Activated CD4-positive, alpha-beta memory T cell treated with anti-CD3 and anti-CD28 coated beads for 36 hours (primary cell): ENCODE measurements at regions not wholly inside any gene's neighbourhood (a gene's known extent, or its start where the extent isn't known, plus 50 kb on each side); places are given as distances from the start of the nearest gene placed in this dataset.
A peak's percentile ranks its signal among the peaks of the same experiment; 100 is the strongest.

Source experiments
- CTCF ChIA-PET: fragments of 350-600 bp; sonication (Branson Sonifier 250); formaldehyde crosslinking; loops from one replicate; lab custom pipeline; 2021; ENCODE audit warnings: antibody characterized with exemption, inconsistent platforms; lab: Charles Lee
- POLR2A ChIA-PET: fragments of 350-600 bp; sonication (Branson Sonifier 250); formaldehyde crosslinking; loops from one replicate; lab custom pipeline; 2021; ENCODE audit warnings: antibody characterized with exemption; lab: Charles Lee
- DNase-seq: peaks from one replicate; pipeline ENCODE4 v3.0.0-alpha.2; 2020
- H3K27ac Mint-ChIP-seq: one replicate; pipeline ENCODE4 v1.8.0; 2021; ENCODE audit warnings: mixed read lengths
- H3K27me3 Mint-ChIP-seq: one replicate; pipeline ENCODE4 v1.8.0; 2021; ENCODE audit warnings: mixed read lengths
- H3K36me3 Mint-ChIP-seq: one replicate; pipeline ENCODE4 v1.8.0; 2021; ENCODE audit warnings: mixed read lengths
- H3K4me1 Mint-ChIP-seq: one replicate; pipeline ENCODE4 v1.8.0; 2021; ENCODE audit warnings: low read depth, mixed read lengths
- H3K4me3 Mint-ChIP-seq: one replicate; pipeline ENCODE4 v1.8.0; 2021; ENCODE audit warnings: mild to moderate bottlenecking, mixed read lengths
- H3K9me3 Mint-ChIP-seq: one replicate; pipeline ENCODE4 v1.8.0; 2021; ENCODE audit warnings: mixed read lengths
- intact Hi-C: fragments of 100-400 bp; cut with micrococcal nuclease; formaldehyde crosslinking; loops from one replicate; pipeline ENCODE4 v1.15.1; 2023

- H3K4me1 Mint-ChIP-seq: no peaks in the 10 kb centered on the region
- ChIA-PET POLR2A (interaction anchor here (1.0 kb wide), 1 partner anchor 328 kb away, joined by 3 read pairs; no protein-coding TSS in a partner anchor), CTCF (interaction anchor here (0.6 to 2.1 kb wide), 10 partner anchors 10 to 328 kb away, joined by 3 to 17 read pairs (median 4); no protein-coding TSS in a partner anchor)
- DNase-seq: no peak
- H3K27ac Mint-ChIP-seq: no peak overlapping the region
- H3K9me3 Mint-ChIP-seq: peaks cover 2% of the 10 kb centered on the region
- H3K4me3 Mint-ChIP-seq: no peak overlapping the region
- H3K27me3 Mint-ChIP-seq: no peaks in the 10 kb centered on the region
- H3K36me3 Mint-ChIP-seq: no peaks in the 10 kb centered on the region
- intact Hi-C loops: loop anchor here (1.0 to 5.0 kb wide), 2 partner anchors 287 to 662 kb away; no protein-coding TSS in a partner anchor
These were observed 142.3 kb upstream of the ANKH start for GRCh38 chr5:15013654-15014463.

GRCh38 chr5:15012061-15012460 is 140.5 kb upstream of the ANKH start:
- CTCF ChIA-PET: interaction anchor here (0.9 to 1.0 kb wide), 2 partner anchors 8 to 55 kb away, joined by 3 read pairs; no protein-coding TSS in a partner anchor
- no peak for DNase-seq
- H3K4me3 Mint-ChIP-seq: no peak overlapping the region
- POLR2A ChIA-PET: no interaction called here
- intact Hi-C loops: loop anchor here (5.0 kb wide), 1 partner anchor 660 kb away; no protein-coding TSS in a partner anchor
- no peaks in the 10 kb centered on the region for H3K27me3 Mint-ChIP-seq
- peaks cover 2% of the 10 kb centered on the region for H3K9me3 Mint-ChIP-seq
- H3K36me3 Mint-ChIP-seq: no peaks in the 10 kb centered on the region
- H3K27ac Mint-ChIP-seq: no peak overlapping the region
- H3K4me1 Mint-ChIP-seq: no peaks in the 10 kb centered on the region

- ChIA-PET POLR2A (no interaction called here), CTCF (interaction anchor here (2.3 kb wide), 1 partner anchor 284 kb away, joined by 10 read pairs; no protein-coding TSS in a partner anchor)
- DNase-seq: no peak
- no peak overlapping the region for H3K27ac Mint-ChIP-seq
- no peaks in the 10 kb centered on the region for H3K9me3 Mint-ChIP-seq
- no peak overlapping the region for H3K4me3 Mint-ChIP-seq
- no peaks in the 10 kb centered on the region for H3K27me3 Mint-ChIP-seq
- no peaks in the 10 kb centered on the region for H3K4me1 Mint-ChIP-seq
- no peaks in the 10 kb centered on the region for H3K36me3 Mint-ChIP-seq
- intact Hi-C loops: loop anchor here (5.0 kb wide), 1 partner anchor 659 kb away; no protein-coding TSS in a partner anchor
These were observed 139.4 kb upstream of the ANKH start for GRCh38 chr5:15010936-15011335.

- Mint-ChIP-seq H3K4me3 (no peak overlapping the region), H3K9me3 (no peaks in the 10 kb centered on the region), H3K36me3 (no peaks in the 10 kb centered on the region), H3K4me1 (no peaks in the 10 kb centered on the region), H3K27me3 (no peaks in the 10 kb centered on the region), H3K27ac (no peak overlapping the region)
- intact Hi-C loops: no loop called here
- ChIA-PET CTCF (interaction anchor here (1.7 to 2.3 kb wide), 2 partner anchors 17 to 282 kb away, joined by 6 to 10 read pairs; no protein-coding TSS in a partner anchor), POLR2A (no interaction called here)
- no peak for DNase-seq
These were observed 137.8 kb upstream of the ANKH start for GRCh38 chr5:15009420-15009819.

GRCh38 chr5:15008921-15009320 is 137.3 kb upstream of the ANKH start:
- H3K4me1 Mint-ChIP-seq: no peaks in the 10 kb centered on the region
- H3K27me3 Mint-ChIP-seq: no peaks in the 10 kb centered on the region
- intact Hi-C loops: no loop called here
- POLR2A ChIA-PET: no interaction called here
- H3K9me3 Mint-ChIP-seq: no peaks in the 10 kb centered on the region
- H3K36me3 Mint-ChIP-seq: no peaks in the 10 kb centered on the region
- H3K4me3 Mint-ChIP-seq: no peak overlapping the region
- no peak for DNase-seq
- CTCF ChIA-PET: interaction anchor here (1.7 to 2.3 kb wide), 2 partner anchors 16 to 282 kb away, joined by 6 to 10 read pairs; no protein-coding TSS in a partner anchor
- no peak overlapping the region for H3K27ac Mint-ChIP-seq

- Mint-ChIP-seq H3K9me3 (no peaks in the 10 kb centered on the region), H3K27me3 (no peaks in the 10 kb centered on the region), H3K4me1 (no peaks in the 10 kb centered on the region), H3K36me3 (no peaks in the 10 kb centered on the region), H3K4me3 (no peak overlapping the region), H3K27ac (no peak overlapping the region)
- CTCF ChIA-PET: interaction anchor here (1.7 to 7.5 kb wide), 3 partner anchors 16 to 283 kb away, joined by 6 to 171 read pairs (median 10); no protein-coding TSS in a partner anchor
- POLR2A ChIA-PET: no interaction called here
- intact Hi-C loops: no loop called here
- no peak for DNase-seq
These were observed 136.9 kb upstream of the ANKH start for GRCh38 chr5:15008476-15008875.

- ChIA-PET CTCF (interaction anchor here (7.5 kb wide), 1 partner anchor 282 kb away, joined by 171 read pairs; no protein-coding TSS in a partner anchor), POLR2A (no interaction called here)
- Mint-ChIP-seq H3K4me3 (no peak overlapping the region), H3K36me3 (no peaks in the 10 kb centered on the region), H3K27ac (no peak overlapping the region), H3K9me3 (no peaks in the 10 kb centered on the region), H3K4me1 (no peaks in the 10 kb centered on the region), H3K27me3 (no peaks in the 10 kb centered on the region)
- no peak for DNase-seq
- intact Hi-C loops: no loop called here
These were observed 136.1 kb upstream of the ANKH start for GRCh38 chr5:15007646-15008045.

GRCh38 chr5:15004506-15004905 is 132.9 kb upstream of the ANKH start:
- H3K27ac Mint-ChIP-seq: no peak overlapping the region
- POLR2A ChIA-PET: no interaction called here
- no peak for DNase-seq
- intact Hi-C loops: loop anchor here (5.0 kb wide), 2 partner anchors 297 to 642 kb away; no protein-coding TSS in a partner anchor
- CTCF ChIA-PET: interaction anchor here (1.0 to 7.5 kb wide), 14 partner anchors 8 to 335 kb away, joined by 3 to 171 read pairs (median 6); no protein-coding TSS in a partner anchor
- H3K4me3 Mint-ChIP-seq: no peak overlapping the region
- H3K27me3 Mint-ChIP-seq: peaks cover 2% of the 10 kb centered on the region
- H3K36me3 Mint-ChIP-seq: no peaks in the 10 kb centered on the region
- H3K4me1 Mint-ChIP-seq: peaks cover 6% of the 10 kb centered on the region
- no peaks in the 10 kb centered on the region for H3K9me3 Mint-ChIP-seq

- H3K36me3 Mint-ChIP-seq: no peaks in the 10 kb centered on the region
- peak; percentile 68 for DNase-seq
- H3K4me3 Mint-ChIP-seq: no peak overlapping the region
- intact Hi-C loops: loop anchor here (1.0 to 5.0 kb wide), 7 partner anchors 46 to 641 kb away; no protein-coding TSS in a partner anchor
- ChIA-PET POLR2A (interaction anchor here (0.5 to 2.0 kb wide), 4 partner anchors 11 to 328 kb away, joined by 3 to 6 read pairs (median 3); no protein-coding TSS in a partner anchor), CTCF (interaction anchor here (0.6 to 7.5 kb wide), 50 partner anchors 9 to 652 kb away, joined by 3 to 171 read pairs (median 4); no protein-coding TSS in a partner anchor)
- H3K27me3 Mint-ChIP-seq: peaks cover 2% of the 10 kb centered on the region
- H3K9me3 Mint-ChIP-seq: peaks cover under 1% of the 10 kb centered on the region
- no peak overlapping the region for H3K27ac Mint-ChIP-seq
- H3K4me1 Mint-ChIP-seq: peaks cover 6% of the 10 kb centered on the region
These were observed 131.9 kb upstream of the ANKH start for GRCh38 chr5:15003511-15003920.

GRCh38 chr5:15002791-15003190 is 131.2 kb upstream of the ANKH start:
- peaks cover 2% of the 10 kb centered on the region for H3K27me3 Mint-ChIP-seq
- intact Hi-C loops: loop anchor here (1.0 to 5.0 kb wide), 7 partner anchors 45 to 640 kb away; no protein-coding TSS in a partner anchor
- H3K4me1 Mint-ChIP-seq: peaks cover 6% of the 10 kb centered on the region
- H3K36me3 Mint-ChIP-seq: no peaks in the 10 kb centered on the region
- no peak for DNase-seq
- H3K9me3 Mint-ChIP-seq: peaks cover 6% of the 10 kb centered on the region
- CTCF ChIA-PET: interaction anchor here (0.5 to 7.5 kb wide), 38 partner anchors 10 to 354 kb away, joined by 3 to 171 read pairs (median 4); no protein-coding TSS in a partner anchor
- H3K27ac Mint-ChIP-seq: no peak overlapping the region
- POLR2A ChIA-PET: interaction anchor here (1.1 to 2.0 kb wide), 2 partner anchors 10 to 276 kb away, joined by 3 to 6 read pairs; no protein-coding TSS in a partner anchor
- no peak overlapping the region for H3K4me3 Mint-ChIP-seq

GRCh38 chr5:15002173-15002572 is 130.6 kb upstream of the ANKH start:
- Mint-ChIP-seq H3K27me3 (peaks cover 2% of the 10 kb centered on the region), H3K4me3 (no peak overlapping the region), H3K4me1 (peaks cover 6% of the 10 kb centered on the region), H3K27ac (no peak overlapping the region), H3K9me3 (peaks cover 6% of the 10 kb centered on the region), H3K36me3 (no peaks in the 10 kb centered on the region)
- intact Hi-C loops: loop anchor here (2.0 to 5.0 kb wide), 3 partner anchors 75 to 640 kb away; no protein-coding TSS in a partner anchor
- no peak for DNase-seq
- ChIA-PET CTCF (interaction anchor here (0.5 to 7.5 kb wide), 16 partner anchors 16 to 353 kb away, joined by 3 to 171 read pairs (median 4); no protein-coding TSS in a partner anchor), POLR2A (interaction anchor here (2.0 kb wide), 1 partner anchor 9 kb away, joined by 6 read pairs; no protein-coding TSS in a partner anchor)
